GM10266 (cell line): ENCODE measurements at regions not wholly inside any gene's neighbourhood (a gene's known extent, or its start where the extent isn't known, plus 50 kb on each side); places are given as distances from the start of the nearest gene placed in this dataset.

Experiments
- DNase-seq: peaks from one replicate; pipeline ENCODE4 v3.0.0; 2012; ENCODE audit errors: extremely low spot score
- CTCF ChIP-seq: IDR thresholded peaks from 2 replicates; pipeline ENCODE4 v1.5.1; 2012; ENCODE audit warnings: mild to moderate bottlenecking, low read depth; ENCODE audit not compliant: control insufficient read depth, insufficient read depth; ENCODE audit errors: missing control alignments

DNA sequence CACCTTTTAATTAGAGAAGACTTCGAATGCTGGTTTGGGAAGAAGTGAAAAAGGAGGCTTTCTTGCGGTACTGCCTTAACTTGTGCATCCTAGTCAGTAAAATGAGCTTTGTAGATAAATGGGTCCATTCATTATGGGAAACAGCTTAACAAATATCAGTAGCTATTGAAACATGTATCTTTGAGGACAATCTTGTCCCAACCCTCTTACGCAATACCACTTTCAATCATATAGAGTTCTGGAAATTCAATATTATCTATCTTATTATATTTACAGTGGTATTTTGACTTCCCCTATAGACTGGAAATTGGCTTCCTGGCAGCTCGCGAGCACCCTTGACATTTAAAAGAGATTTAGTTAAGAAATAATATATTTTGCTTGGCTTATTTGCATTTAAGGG lies 565.8 kb upstream of the NUDT12 start:
- no peak for DNase-seq
- TF ChIP-seq CTCF, result no peak

GRCh38 chr5:104126980-104127379 lies 564.4 kb upstream of the NUDT12 start:
- no peak for DNase-seq
- no peak for TF ChIP-seq CTCF

GRCh38 chr5:104119529-104119928 lies 556.9 kb upstream of the NUDT12 start:
- no peak for TF ChIP-seq CTCF
- DNase-seq, result no peak

DNA sequence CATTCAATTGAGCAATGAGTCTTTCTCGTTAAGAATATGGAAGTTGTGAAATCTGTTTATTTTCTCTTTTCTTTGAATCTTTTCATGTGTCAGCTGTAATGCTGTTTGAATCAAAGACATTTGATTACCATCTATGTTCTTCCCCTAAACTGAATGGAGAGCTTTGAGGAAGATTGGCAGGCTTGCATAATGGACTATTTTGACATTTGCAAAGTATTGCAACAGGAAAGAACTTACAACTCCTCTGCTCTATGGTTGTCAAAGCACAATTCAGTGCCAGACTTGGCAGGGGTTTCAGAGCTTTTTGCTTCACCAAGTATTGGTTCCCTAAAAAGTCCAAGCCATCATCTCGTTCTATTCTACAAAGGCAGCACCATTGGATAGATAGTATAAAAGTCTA lies 549.0 kb upstream of the NUDT12 start:
- no peak for DNase-seq

DNA sequence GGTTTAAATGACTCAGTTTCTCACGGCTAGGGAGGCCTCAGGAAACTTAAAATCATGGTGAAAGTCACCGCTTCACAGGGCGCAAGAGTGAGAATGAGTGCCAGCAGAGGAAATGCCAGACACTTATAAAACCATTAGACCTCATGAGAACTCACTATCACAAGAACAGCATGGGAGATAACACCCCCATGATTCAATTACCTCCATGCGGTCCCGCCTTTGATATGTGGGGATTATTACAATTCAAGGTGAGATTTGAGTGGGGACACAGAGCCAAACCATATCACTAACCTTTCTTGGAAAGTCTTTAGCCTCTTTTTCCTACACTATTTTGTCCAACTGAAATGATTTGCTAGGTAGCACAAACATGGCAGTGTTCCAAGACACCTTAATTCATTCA lies 533.9 kb upstream of the NUDT12 start:
- DNase-seq, result no peak
- TF ChIP-seq CTCF, result no peak

More for the DNA sequence above, 549.0 kb upstream of the NUDT12 start:
- no peak for TF ChIP-seq CTCF

DNA sequence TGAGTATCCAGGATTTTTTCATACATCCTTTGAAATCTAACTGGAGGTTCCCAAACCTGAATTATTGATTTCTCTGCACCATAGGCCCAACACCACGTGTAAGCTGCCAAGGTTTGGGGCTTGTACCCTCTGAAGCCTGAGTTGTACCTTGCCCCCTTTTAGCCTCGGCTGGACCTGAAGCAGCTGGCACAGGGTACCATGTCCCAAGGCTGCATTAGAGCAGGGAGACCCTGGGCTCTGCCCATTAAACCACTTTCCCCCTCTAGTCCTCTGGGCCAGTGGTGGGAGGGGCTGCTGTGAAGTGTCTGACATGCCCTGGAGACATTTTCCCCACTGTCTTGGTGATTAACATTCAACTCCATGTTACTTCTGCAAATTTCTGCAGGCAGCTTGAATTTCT lies 532.9 kb upstream of the NUDT12 start:
- no peak for TF ChIP-seq CTCF
- DNase-seq, result no peak

DNA sequence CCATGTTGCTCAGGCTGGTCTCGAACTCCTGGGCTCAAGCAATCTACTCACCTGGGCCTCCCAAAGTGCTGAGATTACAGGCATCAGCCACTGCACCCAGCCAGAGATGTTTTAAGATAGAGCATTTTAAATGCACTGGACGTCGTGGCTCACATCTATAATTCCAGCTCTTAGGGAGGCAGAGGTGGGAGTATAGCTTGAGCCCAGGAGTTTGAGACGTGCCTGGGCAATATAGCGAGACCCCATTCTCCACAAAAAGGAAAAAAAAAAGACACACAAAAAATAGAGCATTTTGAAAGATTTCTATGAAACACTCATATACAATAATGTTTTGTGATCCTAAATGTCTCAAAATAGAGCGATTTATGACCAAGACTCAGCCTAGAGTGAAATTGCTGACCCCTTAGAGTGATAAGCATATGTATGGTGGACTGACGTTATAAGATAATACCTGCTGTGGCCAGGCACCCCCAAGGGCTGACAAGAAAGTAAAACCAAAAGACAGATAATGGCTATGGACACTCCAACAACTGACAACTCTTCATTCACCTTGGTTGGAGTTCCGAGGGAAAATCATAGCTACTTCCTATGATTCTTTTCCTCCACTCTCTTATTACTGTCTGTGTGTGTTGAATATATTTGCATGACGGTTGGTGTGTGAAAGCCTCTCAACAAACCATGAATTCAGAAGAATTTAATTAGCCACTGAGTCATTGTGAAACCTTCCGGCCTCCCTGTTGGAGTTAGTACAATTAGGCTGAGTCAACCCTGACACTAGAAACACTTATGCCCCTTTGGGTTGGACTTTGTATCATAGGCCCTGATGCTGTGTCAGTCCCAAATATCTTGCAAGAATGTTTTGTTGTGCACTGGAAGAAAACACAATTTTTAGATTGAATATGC lies 526.5 kb upstream of the NUDT12 start:
- TF ChIP-seq CTCF, result no peak
- no peak for DNase-seq
